ENCODE measurements at regions not wholly inside any gene's neighbourhood (a gene's known extent, or its start where the extent isn't known, plus 50 kb on each side); places are given as distances from the start of the nearest gene placed in this dataset.

GRCh38 chr2:215548714-215549113 lies 112.8 kb upstream of the FN1 start:
- TF ChIP-seq POLR2A (IDR thresholded peaks at IDR 0.05) (no peak), CTCF (IDR thresholded peaks at IDR 0.05) (no peak)

All from body of pancreas (tissue), 4 donors.